ENCODE measurements at regions not wholly inside any gene's neighbourhood (a gene's known extent, or its start where the extent isn't known, plus 50 kb on each side); places are given as distances from the start of the nearest gene placed in this dataset.

DNA sequence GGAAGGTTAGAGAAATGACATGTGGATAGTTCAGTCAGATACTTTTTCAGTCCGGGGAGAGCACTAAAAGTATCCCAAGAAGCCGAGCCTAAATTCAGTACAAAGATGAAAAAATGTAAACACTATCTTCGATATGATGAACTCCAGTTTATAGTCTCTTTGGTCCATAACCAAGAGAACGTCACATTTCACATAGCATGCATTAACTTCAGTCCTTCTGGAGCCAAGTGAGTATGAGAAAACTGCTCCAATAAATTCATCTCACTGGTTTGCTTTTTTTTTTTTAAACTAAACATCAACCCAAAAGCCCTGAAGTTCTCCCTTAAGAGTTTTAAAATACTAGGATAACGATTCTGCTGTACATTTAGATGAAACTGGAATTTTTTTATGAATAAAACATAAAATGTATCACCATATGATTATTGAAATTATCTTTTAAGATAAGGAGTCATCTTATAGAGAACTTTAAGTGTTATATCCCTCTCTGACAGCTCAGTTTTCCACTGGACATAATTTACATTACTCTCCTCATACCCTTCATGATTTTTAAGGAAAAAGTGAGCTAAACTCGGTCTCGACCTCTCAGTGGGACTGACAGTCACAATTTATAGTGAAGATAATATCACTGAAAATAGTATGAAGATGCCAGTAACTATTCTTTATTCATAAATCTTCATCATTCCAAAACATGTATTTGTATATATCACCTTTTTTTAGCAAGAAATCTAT lies 841.5 kb upstream of the FLRT2 start:
- FAIRE-seq = no peak

DNA sequence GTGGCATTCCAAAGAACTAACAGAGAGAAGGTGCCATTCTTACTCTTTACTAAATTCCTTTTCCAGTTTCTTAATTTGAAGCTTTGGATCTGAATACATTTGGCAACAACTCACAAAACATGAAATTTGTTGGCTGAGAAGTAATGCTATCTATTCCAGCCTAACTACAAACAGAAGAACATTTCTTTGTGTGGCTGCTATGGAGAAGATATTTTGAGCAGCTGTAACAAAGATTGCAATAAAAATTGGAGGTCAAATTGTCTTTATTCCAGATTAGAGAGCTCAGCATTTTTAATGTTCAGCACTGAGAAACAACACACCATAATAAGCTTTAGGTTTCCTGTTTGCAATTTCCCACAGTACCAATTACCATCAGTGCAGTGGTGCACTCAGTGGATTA lies 835.8 kb upstream of the FLRT2 start:
- TF ChIP-seq POLR2A (IDR thresholded peaks at IDR 0.05; ENCODE audit: low read depth, low read length) = no peak
- no peak for TF ChIP-seq POLR2AphosphoS5 (IDR thresholded peaks at IDR 0.05; ENCODE audit: low read depth, low read length)
- no peak for TF ChIP-seq TAF1 (IDR thresholded peaks at IDR 0.05; ENCODE audit: borderline replicate concordance, low read depth, low read length)
- FAIRE-seq (no peak), DNase-seq (ENCODE audit: insufficient read length) (no peak)

More for the DNA sequence above, 841.5 kb upstream of the FLRT2 start:
- TF ChIP-seq POLR2AphosphoS5 (IDR thresholded peaks at IDR 0.05; ENCODE audit: low read depth, low read length) (no peak), POLR2A (IDR thresholded peaks at IDR 0.05; ENCODE audit: low read depth, low read length) (no peak), TAF1 (IDR thresholded peaks at IDR 0.05; ENCODE audit: borderline replicate concordance, low read depth, low read length) (no peak)
- DNase-seq (ENCODE audit: insufficient read length) = no peak

DNA sequence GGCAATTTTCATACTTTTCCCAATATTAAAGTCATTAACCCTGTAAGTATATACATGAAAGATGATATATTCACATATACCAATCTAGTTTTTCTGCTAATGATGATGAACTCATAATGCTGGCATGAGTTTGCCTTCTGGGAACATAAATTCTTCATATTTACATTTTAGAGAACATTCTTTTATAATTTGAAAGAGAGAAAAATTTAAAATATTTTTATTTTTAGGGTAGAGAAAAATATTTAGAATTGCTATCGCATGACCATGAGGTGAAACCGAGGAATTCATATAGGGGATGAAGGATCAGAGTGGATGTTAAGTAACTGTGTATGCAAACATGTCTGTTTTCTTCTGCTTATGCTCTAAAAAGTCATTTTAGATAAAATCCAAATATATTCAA lies 825.3 kb upstream of the FLRT2 start:
- no peak for DNase-seq (ENCODE audit: insufficient read length)
- TF ChIP-seq TAF1 (IDR thresholded peaks at IDR 0.05; ENCODE audit: borderline replicate concordance, low read depth, low read length) = no peak
- TF ChIP-seq POLR2AphosphoS5 (IDR thresholded peaks at IDR 0.05; ENCODE audit: low read depth, low read length) = no peak
- no peak for TF ChIP-seq POLR2A (IDR thresholded peaks at IDR 0.05; ENCODE audit: low read depth, low read length)
- FAIRE-seq = no peak

DNA sequence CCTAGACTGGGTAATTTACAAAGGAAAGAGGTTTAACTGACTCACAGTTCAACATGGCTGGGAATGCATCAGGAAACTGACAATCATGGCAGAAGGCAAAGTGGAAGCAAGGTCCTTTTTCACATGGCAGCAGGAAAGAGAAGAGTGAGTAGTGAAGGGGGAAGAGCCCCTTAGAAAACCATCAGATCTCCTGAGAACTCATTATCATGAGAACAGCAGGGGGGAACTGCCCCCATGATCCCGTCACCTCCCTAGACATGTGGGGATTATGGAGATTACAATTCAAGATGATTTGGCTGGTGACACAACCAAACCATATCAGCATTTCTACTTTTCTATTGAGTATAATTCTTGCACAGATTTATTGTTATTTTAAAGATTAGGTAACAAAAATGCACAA lies 822.1 kb upstream of the FLRT2 start:
- no peak for TF ChIP-seq POLR2AphosphoS5 (IDR thresholded peaks at IDR 0.05; ENCODE audit: low read depth, low read length)
- no peak for TF ChIP-seq POLR2A (IDR thresholded peaks at IDR 0.05; ENCODE audit: low read depth, low read length)
- no peak for TF ChIP-seq TAF1 (IDR thresholded peaks at IDR 0.05; ENCODE audit: borderline replicate concordance, low read depth, low read length)
- DNase-seq (ENCODE audit: insufficient read length) = no peak
- FAIRE-seq = no peak

DNA sequence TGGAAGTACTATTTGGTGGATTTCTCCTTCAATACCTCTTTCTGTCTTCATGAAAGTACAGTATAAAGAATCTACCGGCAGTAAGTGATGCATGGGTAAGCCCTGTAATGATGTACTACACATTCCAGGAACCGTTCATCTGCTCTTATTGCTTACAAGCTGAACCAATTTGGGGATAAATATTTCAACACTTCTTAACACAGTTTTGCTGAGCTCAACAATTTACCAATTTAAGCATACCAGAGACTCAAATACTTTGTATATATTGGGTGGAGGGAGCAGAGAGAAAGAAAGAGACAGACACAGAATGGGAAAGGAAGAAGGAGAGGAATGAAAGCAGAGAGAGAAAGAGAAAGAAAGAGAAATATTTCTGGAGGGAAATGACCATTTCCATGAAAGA lies 821.1 kb upstream of the FLRT2 start:
- TF ChIP-seq POLR2AphosphoS5 (IDR thresholded peaks at IDR 0.05; ENCODE audit: low read depth, low read length) = no peak
- TF ChIP-seq POLR2A (IDR thresholded peaks at IDR 0.05; ENCODE audit: low read depth, low read length) = no peak
- TF ChIP-seq TAF1 (IDR thresholded peaks at IDR 0.05; ENCODE audit: borderline replicate concordance, low read depth, low read length) = no peak
- no peak for FAIRE-seq
- DNase-seq (ENCODE audit: insufficient read length) = no peak

DNA sequence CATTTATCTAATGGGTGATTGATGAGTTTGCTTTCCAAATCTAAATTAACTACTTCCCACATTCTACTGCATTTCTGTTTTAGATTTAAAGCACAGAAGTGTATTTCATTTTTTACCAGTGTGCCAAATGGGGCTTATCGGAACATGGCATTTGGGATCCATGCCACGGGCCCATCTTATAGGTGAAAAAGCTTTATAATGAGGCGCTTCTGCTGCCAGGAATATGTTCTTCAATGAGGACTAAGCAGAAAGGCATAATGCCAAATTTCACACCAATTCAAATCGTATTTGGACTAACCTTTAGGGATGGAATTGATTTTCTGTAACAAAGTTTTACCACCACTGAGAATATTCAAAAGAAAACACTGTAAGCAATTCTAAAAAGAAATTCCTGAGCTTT lies 803.5 kb upstream of the FLRT2 start:
- TF ChIP-seq TAF1 (IDR thresholded peaks at IDR 0.05; ENCODE audit: borderline replicate concordance, low read depth, low read length) = no peak
- no peak for TF ChIP-seq POLR2AphosphoS5 (IDR thresholded peaks at IDR 0.05; ENCODE audit: low read depth, low read length)
- TF ChIP-seq POLR2A (IDR thresholded peaks at IDR 0.05; ENCODE audit: low read depth, low read length) = no peak
- DNase-seq (ENCODE audit: insufficient read length) = no peak
- FAIRE-seq = no peak

DNA sequence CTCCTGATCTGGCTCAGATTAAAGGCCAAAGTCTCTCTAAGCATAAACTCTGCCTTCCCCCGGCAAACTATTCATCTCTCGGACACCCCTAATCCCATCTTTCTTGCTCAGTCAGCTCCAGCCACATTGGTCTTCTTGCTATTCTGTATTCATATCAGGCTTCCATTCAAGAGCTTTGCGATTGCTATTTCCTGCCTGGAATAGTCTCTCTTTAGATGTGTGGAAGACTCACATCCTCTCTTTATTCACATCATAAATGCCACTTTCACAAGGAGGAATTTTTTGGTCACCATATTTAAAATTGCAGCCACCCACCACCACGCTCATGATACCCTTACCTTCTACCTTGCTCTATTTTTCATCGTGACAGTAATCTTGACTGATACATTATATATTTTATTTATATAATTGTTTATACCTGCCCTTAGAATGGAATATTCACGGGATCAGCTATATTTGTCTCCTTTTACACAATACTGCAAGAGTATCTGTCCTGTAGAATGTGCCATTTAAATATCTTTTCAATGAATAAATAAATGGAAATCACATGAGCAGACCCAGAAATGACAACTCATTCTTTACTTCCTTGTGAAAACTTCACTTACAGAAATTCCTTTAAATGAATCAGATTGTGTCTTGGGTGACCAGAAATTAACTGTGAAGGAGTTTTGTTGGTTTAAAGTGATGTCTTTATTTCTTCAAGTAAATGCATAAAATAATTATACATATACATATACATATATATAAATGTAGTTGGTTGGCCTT lies 780.6 kb upstream of the FLRT2 start:
- DNase-seq (ENCODE audit: insufficient read length) = no peak
- FAIRE-seq = no peak
- no peak for TF ChIP-seq TAF1 (IDR thresholded peaks at IDR 0.05; ENCODE audit: borderline replicate concordance, low read depth, low read length)
- no peak for TF ChIP-seq POLR2AphosphoS5 (IDR thresholded peaks at IDR 0.05; ENCODE audit: low read depth, low read length)
- TF ChIP-seq POLR2A (IDR thresholded peaks at IDR 0.05; ENCODE audit: low read depth, low read length) = no peak

DNA sequence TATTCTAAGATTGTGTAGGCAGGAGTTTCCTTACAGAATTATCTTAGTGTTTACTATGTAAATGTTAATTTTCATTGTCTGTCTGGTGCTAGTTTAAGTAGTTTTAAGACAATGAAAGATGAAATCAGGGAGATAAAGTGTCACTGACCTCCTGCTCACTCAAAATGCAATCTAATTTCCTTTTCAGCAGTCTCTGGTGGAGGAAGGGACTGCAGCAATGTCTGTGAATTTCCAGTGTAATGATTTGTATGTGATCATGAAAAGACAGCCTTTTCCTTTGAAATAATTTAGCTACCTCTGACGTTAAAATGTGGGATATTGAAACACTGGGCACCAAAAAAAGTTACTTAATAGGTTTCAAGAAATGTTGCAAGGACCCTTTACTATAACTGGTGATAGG lies 779.7 kb upstream of the FLRT2 start:
- FAIRE-seq (no peak), DNase-seq (ENCODE audit: insufficient read length) (no peak)
- no peak for TF ChIP-seq TAF1 (IDR thresholded peaks at IDR 0.05; ENCODE audit: borderline replicate concordance, low read depth, low read length)
- TF ChIP-seq POLR2A (IDR thresholded peaks at IDR 0.05; ENCODE audit: low read depth, low read length) = no peak
- TF ChIP-seq POLR2AphosphoS5 (IDR thresholded peaks at IDR 0.05; ENCODE audit: low read depth, low read length) = no peak

DNA sequence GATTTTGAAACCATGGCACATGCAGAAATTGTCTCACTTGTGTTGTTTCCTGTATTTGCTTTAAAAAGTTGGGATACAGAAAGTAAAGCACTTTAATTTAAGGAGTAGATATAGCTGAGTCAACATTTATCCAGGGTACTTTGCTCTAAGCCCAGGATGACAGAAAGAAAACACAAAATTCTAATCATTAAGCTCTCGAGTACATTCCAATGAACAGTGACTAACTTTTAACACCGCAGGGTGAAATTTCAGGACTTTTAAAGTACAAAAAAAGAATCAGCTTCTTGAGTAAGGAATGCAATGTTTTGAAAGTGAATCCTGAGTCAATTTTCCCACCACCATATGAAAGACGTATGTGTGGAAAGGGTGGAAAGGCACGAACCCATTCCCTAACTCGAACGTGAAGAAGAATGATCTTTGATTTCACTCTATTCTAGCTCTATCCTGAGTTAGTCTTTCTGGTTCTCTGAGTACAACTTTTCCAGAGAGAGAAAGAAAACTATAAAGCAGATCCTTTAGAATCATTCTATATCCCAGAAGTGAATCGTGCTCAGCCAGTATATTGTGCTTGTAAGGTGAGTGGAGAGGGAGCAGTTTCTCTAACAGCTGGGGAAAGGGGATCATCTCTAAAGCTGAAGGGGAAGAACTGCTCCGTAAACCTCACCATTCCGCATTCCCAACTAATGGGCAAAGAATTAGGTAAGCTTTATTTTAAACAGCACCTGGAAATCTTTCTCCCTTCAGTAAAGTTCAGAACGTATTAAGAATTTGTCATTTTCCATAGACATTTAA lies 779.0 kb upstream of the FLRT2 start:
- FAIRE-seq (no peak), DNase-seq (ENCODE audit: insufficient read length) (no peak)
- TF ChIP-seq POLR2AphosphoS5 (IDR thresholded peaks at IDR 0.05; ENCODE audit: low read depth, low read length) (no peak), POLR2A (IDR thresholded peaks at IDR 0.05; ENCODE audit: low read depth, low read length) (no peak), TAF1 (IDR thresholded peaks at IDR 0.05; ENCODE audit: borderline replicate concordance, low read depth, low read length) (no peak)

DNA sequence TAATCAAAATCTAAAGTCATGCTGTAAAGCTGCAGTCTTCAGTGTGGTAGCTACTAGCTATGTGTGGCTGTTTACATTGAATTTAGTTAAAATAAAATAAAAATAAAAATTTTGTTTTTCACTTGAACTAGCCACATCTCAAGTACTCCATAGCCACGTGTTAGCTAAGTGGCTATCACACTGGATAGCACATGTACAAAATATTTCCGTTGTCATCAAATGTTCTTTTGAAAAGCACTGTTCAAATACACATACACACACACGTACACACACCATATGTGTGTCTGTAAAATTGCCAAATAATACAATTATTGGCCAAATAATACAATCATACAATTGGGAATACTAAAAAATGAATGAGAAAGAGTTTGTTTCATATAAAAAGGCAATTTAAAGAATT lies 778.2 kb upstream of the FLRT2 start:
- TF ChIP-seq POLR2A (IDR thresholded peaks at IDR 0.05; ENCODE audit: low read depth, low read length) (no peak), POLR2AphosphoS5 (IDR thresholded peaks at IDR 0.05; ENCODE audit: low read depth, low read length) (no peak), TAF1 (IDR thresholded peaks at IDR 0.05; ENCODE audit: borderline replicate concordance, low read depth, low read length) (no peak)
- DNase-seq (ENCODE audit: insufficient read length) = no peak
- FAIRE-seq = no peak

DNA sequence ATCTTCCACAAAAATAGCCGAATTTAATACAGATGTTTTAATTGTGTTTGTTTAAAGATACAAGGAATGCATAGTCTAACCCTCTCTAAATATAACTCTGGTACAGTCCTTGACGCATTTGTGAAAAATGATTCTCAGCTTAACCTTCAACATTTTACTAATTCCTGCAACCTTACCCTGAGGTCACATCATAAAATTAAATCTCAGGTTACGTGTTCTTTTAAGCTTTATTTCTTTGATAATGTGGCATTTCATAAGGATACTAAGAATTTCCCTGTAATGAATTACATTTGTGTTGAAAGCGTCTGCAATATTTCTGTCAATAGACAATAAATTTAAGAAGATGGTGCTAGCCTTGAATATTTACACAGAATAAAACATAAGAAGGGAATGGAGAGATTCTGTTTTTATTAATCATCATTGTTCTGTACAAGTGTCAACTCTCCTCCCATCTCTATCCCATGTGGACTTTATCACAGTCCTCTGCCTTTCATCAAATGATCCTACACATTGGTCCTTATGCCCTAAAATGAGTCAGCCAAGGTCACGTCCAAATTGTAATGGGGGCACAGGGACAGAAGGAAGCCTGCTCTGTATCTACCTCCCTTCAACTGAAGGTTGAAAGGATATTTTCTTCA lies 769.3 kb upstream of the FLRT2 start:
- DNase-seq (ENCODE audit: insufficient read length) (no peak), FAIRE-seq (no peak)
- no peak for TF ChIP-seq POLR2AphosphoS5 (IDR thresholded peaks at IDR 0.05; ENCODE audit: low read depth, low read length)
- TF ChIP-seq POLR2A (IDR thresholded peaks at IDR 0.05; ENCODE audit: low read depth, low read length) = no peak
- no peak for TF ChIP-seq TAF1 (IDR thresholded peaks at IDR 0.05; ENCODE audit: borderline replicate concordance, low read depth, low read length)
